WTC11 (cell line): ENCODE measurements at regions not wholly inside any gene's neighbourhood (a gene's known extent, or its start where the extent isn't known, plus 50 kb on each side); places are given as distances from the start of the nearest gene placed in this dataset.

Experiments used
- ATAC-seq: fragments of 200-7000 bp; cut with Tn5 transposase; 2 replicates; pipeline ENCODE4 v1.10.0; 2021; ENCODE audit warnings: mild to moderate bottlenecking, moderate library complexity
- CTCF ChIA-PET: fragments of 300-600 bp; sonication (Branson Sonifier 250); formaldehyde crosslinking; loops from one replicate; lab custom pipeline; 2021; ENCODE audit warnings: antibody characterized with exemption; lab: Charles Lee
- POLR2A ChIA-PET: fragments of 350-600 bp; sonication (Branson Sonifier 250); formaldehyde crosslinking; loops from one replicate; lab custom pipeline; 2021; ENCODE audit warnings: antibody characterized with exemption; lab: Charles Lee
- DNase-seq: peaks from one replicate; pipeline ENCODE4 v3.0.0; 2021; ENCODE audit warnings: low spot score
- H3K27ac Mint-ChIP-seq: 2 replicates; pipeline ENCODE4 v1.8.0; 2021; ENCODE audit warnings: mixed read lengths
- H3K27me3 Mint-ChIP-seq: 2 replicates; pipeline ENCODE4 v1.8.0; 2021; ENCODE audit warnings: low read depth, mild to moderate bottlenecking, moderate library complexity, mixed read lengths
- H3K36me3 Mint-ChIP-seq: 2 replicates; pipeline ENCODE4 v1.8.0; 2021; ENCODE audit warnings: mixed read lengths
- H3K4me1 Mint-ChIP-seq: 2 replicates; pipeline ENCODE4 v1.8.0; 2022; ENCODE audit warnings: mixed read lengths
- H3K4me3 Mint-ChIP-seq: 2 replicates; pipeline ENCODE4 v1.8.0; 2021; ENCODE audit warnings: mild to moderate bottlenecking, moderate library complexity, mixed read lengths
- H3K9me3 Mint-ChIP-seq: 2 replicates; pipeline ENCODE4 v1.8.0; 2021; ENCODE audit warnings: mixed read lengths
- ATF2 ChIP-seq: sonication (generic); formaldehyde crosslinking; IDR thresholded peaks from 2 replicates; pipeline ENCODE4 v1.8.1; 2022; ENCODE audit warnings: low read depth, missing genetic modification reagents, borderline replicate concordance
- CREM ChIP-seq: sonication (generic); formaldehyde crosslinking; IDR thresholded peaks from 2 replicates; pipeline ENCODE4 v1.8.1; 2022; ENCODE audit warnings: mild to moderate bottlenecking, missing genetic modification reagents, moderate library complexity
- IRF2 ChIP-seq: sonication (generic); formaldehyde crosslinking; IDR thresholded peaks from 2 replicates; pipeline ENCODE4 v1.8.0; 2022; ENCODE audit warnings: low read depth, missing genetic modification reagents, borderline replicate concordance
- JUN ChIP-seq: sonication (generic); formaldehyde crosslinking; IDR thresholded peaks from 2 replicates; pipeline ENCODE4 v1.8.0; 2023; ENCODE audit warnings: mild to moderate bottlenecking, missing genetic modification reagents
- MAX ChIP-seq: sonication (generic); formaldehyde crosslinking; IDR thresholded peaks from 2 replicates; pipeline ENCODE4 v1.8.0; 2022; ENCODE audit warnings: mild to moderate bottlenecking, missing genetic modification reagents
- NR2C2 ChIP-seq: sonication (generic); formaldehyde crosslinking; IDR thresholded peaks from 2 replicates; pipeline ENCODE4 v1.8.0; 2022; ENCODE audit warnings: mild to moderate bottlenecking, missing genetic modification reagents
- PRDM15 ChIP-seq: sonication (generic); formaldehyde crosslinking; IDR thresholded peaks from 2 replicates; pipeline ENCODE4 v1.8.0; 2022; ENCODE audit warnings: missing genetic modification reagents
- PRRX2 ChIP-seq: fragments of 250-450 bp; sonication (Bioruptor Pico); IDR thresholded peaks from 2 replicates; pipeline ENCODE4 v1.8.0; 2021; ENCODE audit warnings: mild to moderate bottlenecking
- RELA ChIP-seq: sonication (generic); formaldehyde crosslinking; IDR thresholded peaks from 2 replicates; pipeline ENCODE4 v1.8.1; 2022; ENCODE audit warnings: missing genetic modification reagents, mild to moderate bottlenecking, borderline replicate concordance
- TCF7 ChIP-seq: sonication (generic); formaldehyde crosslinking; IDR thresholded peaks from 2 replicates; pipeline ENCODE4 v1.8.0; 2022; ENCODE audit warnings: mild to moderate bottlenecking, low read depth, missing genetic modification reagents, moderate library complexity
- TEAD4 ChIP-seq: sonication (generic); formaldehyde crosslinking; IDR thresholded peaks from 2 replicates; pipeline ENCODE4 v1.8.0; 2022; ENCODE audit warnings: mild to moderate bottlenecking, missing genetic modification reagents
- ZBTB43 ChIP-seq: sonication (generic); formaldehyde crosslinking; IDR thresholded peaks from 2 replicates; pipeline ENCODE4 v1.8.1; 2023; ENCODE audit warnings: mild to moderate bottlenecking, missing genetic modification reagents
- TF ChIP-seq, protein P1 (sequence below): sonication (generic); formaldehyde crosslinking; IDR thresholded peaks from 2 replicates; pipeline ENCODE4 v1.8.0; 2022; ENCODE audit warnings: mild to moderate bottlenecking, missing genetic modification reagents
- TF ChIP-seq, protein P2 (sequence below): fragments of 250-450 bp; sonication (Bioruptor Pico); IDR thresholded peaks from 2 replicates; pipeline ENCODE4 v1.9.0; 2021; ENCODE audit warnings: mild to moderate bottlenecking
- TF ChIP-seq, protein P3 (sequence below): sonication (generic); formaldehyde crosslinking; IDR thresholded peaks from 2 replicates; pipeline ENCODE4 v1.8.1; 2023; ENCODE audit warnings: mild to moderate bottlenecking, missing genetic modification reagents, borderline replicate concordance
- TF ChIP-seq, protein P4 (sequence below): sonication (generic); formaldehyde crosslinking; IDR thresholded peaks from 2 replicates; pipeline ENCODE4 v1.8.1; 2023; ENCODE audit warnings: mild to moderate bottlenecking, missing genetic modification reagents, moderate library complexity

DNA sequence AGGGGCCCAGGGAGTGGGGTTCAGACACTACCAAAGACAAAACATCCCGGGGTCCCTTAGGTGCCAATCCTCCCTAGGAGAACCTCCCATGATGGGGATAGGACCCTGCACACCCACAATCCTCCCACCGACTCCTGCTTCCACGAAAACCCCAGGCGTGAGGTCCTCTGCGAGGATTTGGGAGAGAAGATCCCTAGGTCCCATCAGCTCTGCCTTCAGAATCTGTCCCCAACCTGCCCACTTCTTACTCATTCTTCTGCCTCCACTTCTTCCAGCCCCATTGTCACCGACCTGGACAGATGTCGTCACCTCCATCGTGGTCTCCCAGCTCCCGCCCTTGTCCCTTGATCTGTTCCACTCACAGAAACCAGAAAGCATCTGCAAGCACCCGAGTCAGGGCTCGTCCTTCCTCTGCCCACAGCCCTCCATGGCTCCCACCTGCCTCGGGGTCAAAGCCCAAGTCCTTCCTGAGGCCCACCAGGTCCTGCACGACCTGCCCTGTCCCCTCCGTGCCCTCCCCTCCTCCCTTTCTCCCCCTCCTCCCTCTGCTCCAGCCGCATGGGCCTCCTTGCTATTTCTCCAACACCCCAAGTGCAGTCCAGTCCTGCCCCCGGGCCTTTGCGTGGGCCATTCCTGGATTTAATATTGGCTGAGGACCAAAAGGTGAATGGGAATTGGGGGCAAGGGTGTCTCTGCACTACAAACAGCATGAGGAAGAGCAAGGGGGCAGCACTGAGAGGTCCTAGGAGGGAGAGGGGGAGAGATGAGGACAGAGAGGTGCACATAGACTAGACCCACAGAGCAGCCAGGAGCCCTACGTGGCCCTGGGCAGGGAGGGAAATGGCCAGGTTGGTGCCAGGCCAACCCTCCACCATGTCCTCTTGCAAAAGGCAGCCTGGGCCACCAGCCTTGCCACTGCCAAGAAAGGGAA lies 51.3 kb downstream of the PTPRS start (continued):
- TF ChIP-seq PRDM15 (CRISPR knock-in tag): no peak
- no peak for TF ChIP-seq MAX (CRISPR knock-in tag)
- TF ChIP-seq ZBTB43: no peak
- no peak for TF ChIP-seq ATF2

GRCh38 chr19:5288347-5288739 lies 52.3 kb downstream of the PTPRS start:
- Mint-ChIP-seq H3K4me3 (no peak overlapping the region), H3K27me3 (no peaks in the 10 kb centered on the region), H3K27ac (no peak overlapping the region), H3K4me1 (peaks cover 14% of the 10 kb centered on the region)
- CTCF ChIA-PET: no interaction called here
- no peak for DNase-seq
- TF ChIP-seq, protein P1, sequence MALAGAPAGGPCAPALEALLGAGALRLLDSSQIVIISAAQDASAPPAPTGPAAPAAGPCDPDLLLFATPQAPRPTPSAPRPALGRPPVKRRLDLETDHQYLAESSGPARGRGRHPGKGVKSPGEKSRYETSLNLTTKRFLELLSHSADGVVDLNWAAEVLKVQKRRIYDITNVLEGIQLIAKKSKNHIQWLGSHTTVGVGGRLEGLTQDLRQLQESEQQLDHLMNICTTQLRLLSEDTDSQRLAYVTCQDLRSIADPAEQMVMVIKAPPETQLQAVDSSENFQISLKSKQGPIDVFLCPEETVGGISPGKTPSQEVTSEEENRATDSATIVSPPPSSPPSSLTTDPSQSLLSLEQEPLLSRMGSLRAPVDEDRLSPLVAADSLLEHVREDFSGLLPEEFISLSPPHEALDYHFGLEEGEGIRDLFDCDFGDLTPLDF (CRISPR knock-in tag): no peak
- TF ChIP-seq PRRX2 (CRISPR knock-in tag) (no peak), TCF7 (no peak)
- TF ChIP-seq, protein P2, sequence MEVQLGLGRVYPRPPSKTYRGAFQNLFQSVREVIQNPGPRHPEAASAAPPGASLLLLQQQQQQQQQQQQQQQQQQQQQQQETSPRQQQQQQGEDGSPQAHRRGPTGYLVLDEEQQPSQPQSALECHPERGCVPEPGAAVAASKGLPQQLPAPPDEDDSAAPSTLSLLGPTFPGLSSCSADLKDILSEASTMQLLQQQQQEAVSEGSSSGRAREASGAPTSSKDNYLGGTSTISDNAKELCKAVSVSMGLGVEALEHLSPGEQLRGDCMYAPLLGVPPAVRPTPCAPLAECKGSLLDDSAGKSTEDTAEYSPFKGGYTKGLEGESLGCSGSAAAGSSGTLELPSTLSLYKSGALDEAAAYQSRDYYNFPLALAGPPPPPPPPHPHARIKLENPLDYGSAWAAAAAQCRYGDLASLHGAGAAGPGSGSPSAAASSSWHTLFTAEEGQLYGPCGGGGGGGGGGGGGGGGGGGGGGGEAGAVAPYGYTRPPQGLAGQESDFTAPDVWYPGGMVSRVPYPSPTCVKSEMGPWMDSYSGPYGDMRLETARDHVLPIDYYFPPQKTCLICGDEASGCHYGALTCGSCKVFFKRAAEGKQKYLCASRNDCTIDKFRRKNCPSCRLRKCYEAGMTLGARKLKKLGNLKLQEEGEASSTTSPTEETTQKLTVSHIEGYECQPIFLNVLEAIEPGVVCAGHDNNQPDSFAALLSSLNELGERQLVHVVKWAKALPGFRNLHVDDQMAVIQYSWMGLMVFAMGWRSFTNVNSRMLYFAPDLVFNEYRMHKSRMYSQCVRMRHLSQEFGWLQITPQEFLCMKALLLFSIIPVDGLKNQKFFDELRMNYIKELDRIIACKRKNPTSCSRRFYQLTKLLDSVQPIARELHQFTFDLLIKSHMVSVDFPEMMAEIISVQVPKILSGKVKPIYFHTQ (CRISPR knock-in tag): no peak
- TF ChIP-seq, all 79 proteins: peak for 0
- POLR2A ChIA-PET: no interaction called here
- Mint-ChIP-seq H3K9me3 (no peaks in the 10 kb centered on the region), H3K36me3 (peaks cover 12% of the 10 kb centered on the region)
- no peak for ATAC-seq

DNA sequence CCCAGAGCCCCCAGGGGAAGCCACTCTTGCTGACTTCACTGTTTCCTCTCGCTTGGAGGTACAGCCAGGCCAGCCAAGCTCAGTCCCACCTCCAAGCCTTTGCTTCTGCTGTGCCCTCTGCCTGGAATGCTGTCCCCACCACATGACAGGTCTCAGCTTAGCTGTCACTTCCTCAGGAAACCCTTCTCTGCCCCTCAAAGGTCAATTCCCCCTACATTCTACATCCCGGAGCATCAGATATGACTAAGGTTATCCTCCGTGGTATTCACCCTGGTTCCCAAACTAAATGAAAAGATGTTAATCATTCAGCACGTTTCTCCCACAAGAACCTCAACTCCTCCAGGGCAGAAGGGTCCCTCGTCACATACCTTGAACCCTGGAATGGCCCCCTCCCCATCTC lies 53.5 kb downstream of the PTPRS start:
- CTCF ChIA-PET: no interaction called here
- ATAC-seq: no peak
- H3K4me1 Mint-ChIP-seq: peaks cover 12% of the 10 kb centered on the region
- TF ChIP-seq TEAD4 (no peak), JUN (no peak), IRF2 (CRISPR knock-in tag) (no peak), RELA (CRISPR knock-in tag) (no peak), CREM (CRISPR knock-in tag) (no peak), NR2C2 (CRISPR knock-in tag) (no peak), PRRX2 (CRISPR knock-in tag) (no peak)
- TF ChIP-seq, protein P3, sequence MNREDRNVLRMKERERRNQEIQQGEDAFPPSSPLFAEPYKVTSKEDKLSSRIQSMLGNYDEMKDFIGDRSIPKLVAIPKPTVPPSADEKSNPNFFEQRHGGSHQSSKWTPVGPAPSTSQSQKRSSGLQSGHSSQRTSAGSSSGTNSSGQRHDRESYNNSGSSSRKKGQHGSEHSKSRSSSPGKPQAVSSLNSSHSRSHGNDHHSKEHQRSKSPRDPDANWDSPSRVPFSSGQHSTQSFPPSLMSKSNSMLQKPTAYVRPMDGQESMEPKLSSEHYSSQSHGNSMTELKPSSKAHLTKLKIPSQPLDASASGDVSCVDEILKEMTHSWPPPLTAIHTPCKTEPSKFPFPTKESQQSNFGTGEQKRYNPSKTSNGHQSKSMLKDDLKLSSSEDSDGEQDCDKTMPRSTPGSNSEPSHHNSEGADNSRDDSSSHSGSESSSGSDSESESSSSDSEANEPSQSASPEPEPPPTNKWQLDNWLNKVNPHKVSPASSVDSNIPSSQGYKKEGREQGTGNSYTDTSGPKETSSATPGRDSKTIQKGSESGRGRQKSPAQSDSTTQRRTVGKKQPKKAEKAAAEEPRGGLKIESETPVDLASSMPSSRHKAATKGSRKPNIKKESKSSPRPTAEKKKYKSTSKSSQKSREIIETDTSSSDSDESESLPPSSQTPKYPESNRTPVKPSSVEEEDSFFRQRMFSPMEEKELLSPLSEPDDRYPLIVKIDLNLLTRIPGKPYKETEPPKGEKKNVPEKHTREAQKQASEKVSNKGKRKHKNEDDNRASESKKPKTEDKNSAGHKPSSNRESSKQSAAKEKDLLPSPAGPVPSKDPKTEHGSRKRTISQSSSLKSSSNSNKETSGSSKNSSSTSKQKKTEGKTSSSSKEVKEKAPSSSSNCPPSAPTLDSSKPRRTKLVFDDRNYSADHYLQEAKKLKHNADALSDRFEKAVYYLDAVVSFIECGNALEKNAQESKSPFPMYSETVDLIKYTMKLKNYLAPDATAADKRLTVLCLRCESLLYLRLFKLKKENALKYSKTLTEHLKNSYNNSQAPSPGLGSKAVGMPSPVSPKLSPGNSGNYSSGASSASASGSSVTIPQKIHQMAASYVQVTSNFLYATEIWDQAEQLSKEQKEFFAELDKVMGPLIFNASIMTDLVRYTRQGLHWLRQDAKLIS (CRISPR knock-in tag): no peak
- TF ChIP-seq, protein P4, sequence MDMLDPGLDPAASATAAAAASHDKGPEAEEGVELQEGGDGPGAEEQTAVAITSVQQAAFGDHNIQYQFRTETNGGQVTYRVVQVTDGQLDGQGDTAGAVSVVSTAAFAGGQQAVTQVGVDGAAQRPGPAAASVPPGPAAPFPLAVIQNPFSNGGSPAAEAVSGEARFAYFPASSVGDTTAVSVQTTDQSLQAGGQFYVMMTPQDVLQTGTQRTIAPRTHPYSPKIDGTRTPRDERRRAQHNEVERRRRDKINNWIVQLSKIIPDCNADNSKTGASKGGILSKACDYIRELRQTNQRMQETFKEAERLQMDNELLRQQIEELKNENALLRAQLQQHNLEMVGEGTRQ (CRISPR knock-in tag): no peak

More for the DNA sequence above, 53.5 kb downstream of the PTPRS start:
- H3K4me3 Mint-ChIP-seq: no peak overlapping the region
- H3K9me3 Mint-ChIP-seq: no peaks in the 10 kb centered on the region
- POLR2A ChIA-PET: no interaction called here
- no peak for DNase-seq
- peaks cover 13% of the 10 kb centered on the region for H3K36me3 Mint-ChIP-seq
- H3K27me3 Mint-ChIP-seq: no peaks in the 10 kb centered on the region
- H3K27ac Mint-ChIP-seq: 0 out of 2 replicates have a peak overlapping the region, but pooled peaks have one; percentile 36
